HG03108 (cell line): ENCODE measurements at regions not wholly inside any gene's neighbourhood (a gene's known extent, or its start where the extent isn't known, plus 50 kb on each side); places are given as distances from the start of the nearest gene placed in this dataset.
A peak's percentile ranks its signal among the peaks of the same experiment; 100 is the strongest.
"Not testable (repeated sequence)": the region's sequence is repeated elsewhere in the genome, so short reads cannot be mapped to it uniquely, and the experiment has no call there.

Experiments
- ATAC-seq: cut with Tn5 transposase; IDR thresholded peaks from one replicate; pipeline ENCODE4 v1.9.1; 2021; ENCODE audit warnings: moderate library complexity; ENCODE audit not compliant: unreplicated experiment

GRCh38 chr6:85995339-85996033 is 352.8 kb upstream of the SYNCRIP start:
- ATAC-seq, result no peak

- no peak for ATAC-seq
Measured at GRCh38 chr6:85986681-85987080, 344.0 kb upstream of the SYNCRIP start.

- no peak for ATAC-seq
Measured at GRCh38 chr6:85983032-85983659, 340.5 kb upstream of the SYNCRIP start.

- ATAC-seq, result no peak
Measured at GRCh38 chr6:85977661-85978060, 335.0 kb upstream of the SYNCRIP start.

GRCh38 chr6:85975957-85976356 is 333.3 kb upstream of the SYNCRIP start:
- ATAC-seq, result peak; percentile 59

- no peak for ATAC-seq
Measured at GRCh38 chr6:85971238-85971637, 328.6 kb upstream of the SYNCRIP start.

GRCh38 chr6:85966828-85967227 is 324.1 kb upstream of the SYNCRIP start:
- no peak for ATAC-seq

- no peak for ATAC-seq
Measured at GRCh38 chr6:85961746-85962145, 319.1 kb upstream of the SYNCRIP start.

- ATAC-seq, result no peak
Measured at GRCh38 chr6:85961125-85961524, 318.4 kb upstream of the SYNCRIP start.

- no peak for ATAC-seq
Measured at GRCh38 chr6:85948481-85948880, 305.8 kb upstream of the SYNCRIP start.

- no peak for ATAC-seq
Measured at GRCh38 chr6:85945459-85946185, 302.9 kb upstream of the SYNCRIP start.

GRCh38 chr6:85944776-85945175 is 302.1 kb upstream of the SYNCRIP start:
- ATAC-seq, result no peak

GRCh38 chr6:85942844-85943243 is 300.2 kb upstream of the SYNCRIP start:
- ATAC-seq, result no peak

GRCh38 chr6:85936916-85937315 is 294.2 kb upstream of the SYNCRIP start:
- ATAC-seq, result no peak

GRCh38 chr6:85923013-85923430 is 280.3 kb upstream of the SYNCRIP start:
- peak; percentile 82 for ATAC-seq

- no peak for ATAC-seq
Measured at GRCh38 chr6:85920782-85921181, 278.1 kb upstream of the SYNCRIP start.

GRCh38 chr6:85917522-85917921 is 274.8 kb upstream of the SYNCRIP start:
- no peak for ATAC-seq

- no peak for ATAC-seq
Measured at GRCh38 chr6:85913001-85913400, 270.3 kb upstream of the SYNCRIP start.

GRCh38 chr6:85912582-85912981 is 269.9 kb upstream of the SYNCRIP start:
- no peak for ATAC-seq

- ATAC-seq, result no peak
Measured at GRCh38 chr6:85911067-85911466, 268.4 kb upstream of the SYNCRIP start.

- not testable (repeated sequence) for ATAC-seq
Measured at GRCh38 chr6:85908120-85908519, 265.4 kb upstream of the SYNCRIP start.

- no peak for ATAC-seq
Measured at GRCh38 chr6:85892346-85892745, 249.7 kb upstream of the SYNCRIP start.
